ENCODE measurements at regions not wholly inside any gene's neighbourhood (a gene's known extent, or its start where the extent isn't known, plus 50 kb on each side); places are given as distances from the start of the nearest gene placed in this dataset.
"Not testable (repeated sequence)": the region's sequence is repeated elsewhere in the genome, so short reads cannot be mapped to it uniquely, and the experiment has no call there.

- no peak overlapping the region for H2BK12ac ChIP-seq (ENCODE audit: low read length in 2 of 2)
- H3K23ac ChIP-seq (ENCODE audit: low read length in 2 of 2) = no peak overlapping the region
- no peaks in the 10 kb centered on the region for H3K4me1 ChIP-seq (ENCODE audit: control insufficient read depth, insufficient read depth, low read depth, low read length)
- no peak overlapping the region for H3K9ac ChIP-seq (ENCODE audit: low read length)
- H3K36me3 ChIP-seq (ENCODE audit: control insufficient read depth in 1 of 2, insufficient read depth in 2 of 2, low read depth in 1 of 2, low read length in 2 of 2) = no peaks in the 10 kb centered on the region
- no peak overlapping the region for H4K91ac ChIP-seq (ENCODE audit: low read length)
- H3K14ac ChIP-seq (ENCODE audit: low read length in 2 of 2) = no peak overlapping the region
- no peak overlapping the region for H4K8ac ChIP-seq (ENCODE audit: low read length)
- DNase-seq = no peak
- no peak overlapping the region for H3K4me2 ChIP-seq (ENCODE audit: low read length, poor library complexity, severe bottlenecking)
- no peak overlapping the region for H3K18ac ChIP-seq (ENCODE audit: low read depth in 1 of 2, low read length in 2 of 2)
- H2BK15ac ChIP-seq (ENCODE audit: low read depth, poor library complexity, severe bottlenecking) = no peak overlapping the region
- no peak overlapping the region for H2AK5ac ChIP-seq (ENCODE audit: low read length, severe bottlenecking)
- no peak overlapping the region for H2BK120ac ChIP-seq (ENCODE audit: low read depth, low read length)
- H3K4me3 ChIP-seq (ENCODE audit: insufficient read depth in 1 of 2, low read depth in 1 of 2, low read length in 2 of 2) = no peak overlapping the region
- no peaks in the 10 kb centered on the region for H3K79me1 ChIP-seq (replicated peaks; ENCODE audit: low read length, poor library complexity, severe bottlenecking)
- no peak overlapping the region for H2BK5ac ChIP-seq (ENCODE audit: low read depth, low read length, poor library complexity, severe bottlenecking)
- no peak overlapping the region for H3K4ac ChIP-seq (ENCODE audit: low read depth in 1 of 2, low read length in 2 of 2)
- H3K9me3 ChIP-seq (ENCODE audit: control insufficient read depth, low read length) = no peaks in the 10 kb centered on the region
- no peaks in the 10 kb centered on the region for H3K27me3 ChIP-seq (ENCODE audit: control insufficient read depth in 1 of 2, insufficient read depth in 1 of 2, low read length in 2 of 2)
- no peak overlapping the region for H2AFZ ChIP-seq (ENCODE audit: low read depth, low read length)
- H3K27ac ChIP-seq (ENCODE audit: low read length, poor library complexity, severe bottlenecking) = no peak overlapping the region
- WGBS = 88% methylated on average over 4 of the region's 4 CpGs
These were observed 144.2 kb downstream of the C12orf75 start for GRCh38 chr12:105474672-105475071.

- H3K23ac ChIP-seq (ENCODE audit: low read length in 2 of 2) = no peak overlapping the region
- H2BK15ac ChIP-seq (ENCODE audit: low read depth, poor library complexity, severe bottlenecking) = no peak overlapping the region
- H3K4me2 ChIP-seq (ENCODE audit: low read length, poor library complexity, severe bottlenecking) = no peak overlapping the region
- no peak overlapping the region for H2AFZ ChIP-seq (ENCODE audit: low read depth, low read length)
- H2BK5ac ChIP-seq (ENCODE audit: low read depth, low read length, poor library complexity, severe bottlenecking) = no peak overlapping the region
- no peak for DNase-seq
- no peak overlapping the region for H3K14ac ChIP-seq (ENCODE audit: low read length in 2 of 2)
- H3K4ac ChIP-seq (ENCODE audit: low read depth in 1 of 2, low read length in 2 of 2) = no peak overlapping the region
- no peaks in the 10 kb centered on the region for H3K36me3 ChIP-seq (ENCODE audit: control insufficient read depth in 1 of 2, insufficient read depth in 2 of 2, low read depth in 1 of 2, low read length in 2 of 2)
- H3K9ac ChIP-seq (ENCODE audit: low read length) = no peak overlapping the region
- no peak overlapping the region for H2BK120ac ChIP-seq (ENCODE audit: low read depth, low read length)
- H2BK12ac ChIP-seq (ENCODE audit: low read length in 2 of 2) = no peak overlapping the region
- H3K27me3 ChIP-seq (ENCODE audit: control insufficient read depth in 1 of 2, insufficient read depth in 1 of 2, low read length in 2 of 2) = no peaks in the 10 kb centered on the region
- no peak overlapping the region for H3K27ac ChIP-seq (ENCODE audit: low read length, poor library complexity, severe bottlenecking)
- no peak overlapping the region for H2AK5ac ChIP-seq (ENCODE audit: low read length, severe bottlenecking)
- H3K79me1 ChIP-seq (replicated peaks; ENCODE audit: low read length, poor library complexity, severe bottlenecking) = no peaks in the 10 kb centered on the region
- H3K4me1 ChIP-seq (ENCODE audit: control insufficient read depth, insufficient read depth, low read depth, low read length) = peaks cover 1% of the 10 kb centered on the region
- no CpG with 5 or more reads among the region's 2 CpGs for WGBS
- H4K8ac ChIP-seq (ENCODE audit: low read length) = no peak overlapping the region
- H3K4me3 ChIP-seq (ENCODE audit: insufficient read depth in 1 of 2, low read depth in 1 of 2, low read length in 2 of 2) = no peak overlapping the region
- H3K18ac ChIP-seq (ENCODE audit: low read depth in 1 of 2, low read length in 2 of 2) = no peak overlapping the region
- H3K9me3 ChIP-seq (ENCODE audit: control insufficient read depth, low read length) = no peaks in the 10 kb centered on the region
- H4K91ac ChIP-seq (ENCODE audit: low read length) = no peak overlapping the region
These were observed 146.1 kb downstream of the C12orf75 start for GRCh38 chr12:105476616-105477015.

GRCh38 chr12:105477873-105478272, 147.4 kb downstream of the C12orf75 start:
- no peak overlapping the region for H2BK5ac ChIP-seq (ENCODE audit: low read depth, low read length, poor library complexity, severe bottlenecking)
- no peak overlapping the region for H3K27ac ChIP-seq (ENCODE audit: low read length, poor library complexity, severe bottlenecking)
- no peaks in the 10 kb centered on the region for H3K9me3 ChIP-seq (ENCODE audit: control insufficient read depth, low read length)
- H3K9ac ChIP-seq (ENCODE audit: low read length) = no peak overlapping the region
- DNase-seq = no peak
- no peak overlapping the region for H3K4me3 ChIP-seq (ENCODE audit: insufficient read depth in 1 of 2, low read depth in 1 of 2, low read length in 2 of 2)
- H3K4ac ChIP-seq (ENCODE audit: low read depth in 1 of 2, low read length in 2 of 2) = no peak overlapping the region
- no peak overlapping the region for H2BK120ac ChIP-seq (ENCODE audit: low read depth, low read length)
- H3K4me2 ChIP-seq (ENCODE audit: low read length, poor library complexity, severe bottlenecking) = no peak overlapping the region
- H3K4me1 ChIP-seq (ENCODE audit: control insufficient read depth, insufficient read depth, low read depth, low read length) = peaks cover 1% of the 10 kb centered on the region
- no peak overlapping the region for H4K8ac ChIP-seq (ENCODE audit: low read length)
- WGBS = 95% methylated on average over 5 of the region's 6 CpGs
- no peak overlapping the region for H3K18ac ChIP-seq (ENCODE audit: low read depth in 1 of 2, low read length in 2 of 2)
- no peaks in the 10 kb centered on the region for H3K27me3 ChIP-seq (ENCODE audit: control insufficient read depth in 1 of 2, insufficient read depth in 1 of 2, low read length in 2 of 2)
- H3K14ac ChIP-seq (ENCODE audit: low read length in 2 of 2) = no peak overlapping the region
- H2BK15ac ChIP-seq (ENCODE audit: low read depth, poor library complexity, severe bottlenecking) = no peak overlapping the region
- H3K36me3 ChIP-seq (ENCODE audit: control insufficient read depth in 1 of 2, insufficient read depth in 2 of 2, low read depth in 1 of 2, low read length in 2 of 2) = no peaks in the 10 kb centered on the region
- no peak overlapping the region for H2AFZ ChIP-seq (ENCODE audit: low read depth, low read length)
- no peak overlapping the region for H2BK12ac ChIP-seq (ENCODE audit: low read length in 2 of 2)
- no peaks in the 10 kb centered on the region for H3K79me1 ChIP-seq (replicated peaks; ENCODE audit: low read length, poor library complexity, severe bottlenecking)
- H4K91ac ChIP-seq (ENCODE audit: low read length) = no peak overlapping the region
- H3K23ac ChIP-seq (ENCODE audit: low read length in 2 of 2) = no peak overlapping the region
- H2AK5ac ChIP-seq (ENCODE audit: low read length, severe bottlenecking) = no peak overlapping the region

GRCh38 chr12:105478788-105479187, 148.3 kb downstream of the C12orf75 start:
- H3K36me3 ChIP-seq (ENCODE audit: control insufficient read depth in 1 of 2, insufficient read depth in 2 of 2, low read depth in 1 of 2, low read length in 2 of 2); H2BK15ac ChIP-seq (ENCODE audit: low read depth, poor library complexity, severe bottlenecking); H4K8ac ChIP-seq (ENCODE audit: low read length); H3K9me3 ChIP-seq (ENCODE audit: control insufficient read depth, low read length); H3K23ac ChIP-seq (ENCODE audit: low read length in 2 of 2); H2BK120ac ChIP-seq (ENCODE audit: low read depth, low read length); H3K27me3 ChIP-seq (ENCODE audit: control insufficient read depth in 1 of 2, insufficient read depth in 1 of 2, low read length in 2 of 2); H2AK5ac ChIP-seq (ENCODE audit: low read length, severe bottlenecking); H3K9ac ChIP-seq (ENCODE audit: low read length); H3K14ac ChIP-seq (ENCODE audit: low read length in 2 of 2); H2BK12ac ChIP-seq (ENCODE audit: low read length in 2 of 2); H3K18ac ChIP-seq (ENCODE audit: low read depth in 1 of 2, low read length in 2 of 2); H3K79me1 ChIP-seq (replicated peaks; ENCODE audit: low read length, poor library complexity, severe bottlenecking); H2AFZ ChIP-seq (ENCODE audit: low read depth, low read length); H3K4me2 ChIP-seq (ENCODE audit: low read length, poor library complexity, severe bottlenecking); H3K4me1 ChIP-seq (ENCODE audit: control insufficient read depth, insufficient read depth, low read depth, low read length); DNase-seq; H3K4ac ChIP-seq (ENCODE audit: low read depth in 1 of 2, low read length in 2 of 2); H4K91ac ChIP-seq (ENCODE audit: low read length); H3K27ac ChIP-seq (ENCODE audit: low read length, poor library complexity, severe bottlenecking); H2BK5ac ChIP-seq (ENCODE audit: low read depth, low read length, poor library complexity, severe bottlenecking); H3K4me3 ChIP-seq (ENCODE audit: insufficient read depth in 1 of 2, low read depth in 1 of 2, low read length in 2 of 2): not testable (repeated sequence)
- WGBS = 89% methylated on average over 5 of the region's 9 CpGs

All from mesenchymal stem cell (in vitro differentiated cells and primary cell).